ENCODE measurements at regions not wholly inside any gene's neighbourhood (a gene's known extent, or its start where the extent isn't known, plus 50 kb on each side); places are given as distances from the start of the nearest gene placed in this dataset.
A peak's percentile ranks its signal among the peaks of the same experiment; 100 is the strongest.
"Not testable (repeated sequence)": the region's sequence is repeated elsewhere in the genome, so short reads cannot be mapped to it uniquely, and the experiment has no call there.

DNA sequence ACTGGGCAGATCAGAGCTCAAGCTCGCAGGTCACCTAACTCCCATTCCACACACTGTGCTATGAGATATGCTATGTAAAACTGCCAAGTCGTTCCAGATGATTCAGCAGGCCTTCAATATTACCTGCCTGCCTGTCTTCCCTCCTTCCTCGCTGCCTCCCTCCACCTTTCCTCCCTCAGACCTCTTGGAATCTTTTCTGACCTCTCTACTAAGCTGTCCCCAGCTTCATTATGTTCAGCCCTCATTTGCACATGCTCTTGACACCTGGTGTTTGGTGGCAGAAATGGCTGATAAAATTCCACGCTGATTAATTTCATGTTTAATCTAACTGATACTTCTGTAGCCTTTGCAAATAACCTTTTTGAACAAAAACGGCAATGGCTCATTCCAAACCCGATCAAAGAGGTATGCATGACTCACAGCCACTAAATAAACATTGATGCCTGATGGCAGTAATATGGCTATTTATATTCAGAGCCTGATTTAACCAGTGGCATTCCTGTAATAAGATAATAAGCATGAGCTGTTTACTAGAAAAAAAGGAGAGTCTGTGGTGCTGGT, 130.8 kb upstream of the EGLN3 start:
- DNase-seq: no peak

DNA sequence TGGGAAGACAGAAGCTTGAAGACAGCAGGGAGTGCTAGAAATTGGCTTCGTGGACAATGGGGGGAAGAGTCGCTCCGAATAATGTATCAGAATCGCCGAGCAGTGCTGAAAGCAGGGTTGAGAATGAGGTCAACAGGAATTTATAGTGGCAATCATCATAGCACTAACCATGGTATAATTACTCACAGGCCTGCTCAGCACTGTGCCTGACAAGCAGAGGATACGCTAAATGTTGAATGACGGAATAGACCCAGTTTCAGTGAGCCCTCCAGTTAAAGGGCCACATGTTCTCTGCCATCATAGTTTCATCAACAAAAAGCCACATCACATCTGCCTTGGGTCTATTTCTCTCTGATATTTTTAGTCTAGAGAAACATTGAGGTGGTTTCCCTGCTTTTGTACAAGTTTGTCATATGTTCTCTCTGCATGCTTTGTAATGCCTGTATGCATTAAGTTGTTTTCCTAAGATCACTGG, 130.3 kb upstream of the EGLN3 start:
- DNase-seq: no peak

DNA sequence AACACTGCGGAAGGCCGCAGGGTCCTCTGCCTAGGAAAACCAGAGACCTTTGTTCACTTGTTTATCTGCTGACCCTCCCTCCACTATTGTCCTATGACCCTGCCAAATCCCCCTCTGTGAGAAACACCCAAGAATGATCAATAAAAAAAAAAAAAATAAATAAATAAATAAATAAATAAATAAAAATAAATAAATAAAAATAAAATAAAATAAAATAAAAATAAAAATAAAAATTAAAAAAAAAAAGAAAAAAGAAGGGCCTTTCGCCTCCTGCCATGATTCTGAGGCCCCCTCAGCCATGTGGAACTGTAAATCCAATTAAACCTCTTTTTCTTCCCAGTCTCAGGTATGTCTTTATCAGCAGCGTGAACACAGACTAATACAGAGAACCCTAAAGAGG, 128.8 kb upstream of the EGLN3 start:
- not testable (repeated sequence) for DNase-seq

- no peak for DNase-seq
Measured at GRCh38 chr14:34078117-34078743, 127.4 kb upstream of the EGLN3 start.

- DNase-seq: no peak
Measured at GRCh38 chr14:34075826-34076225, 125.0 kb upstream of the EGLN3 start.

GRCh38 chr14:34075042-34075744, 124.3 kb upstream of the EGLN3 start:
- DNase-seq: no peak

GRCh38 chr14:34072921-34073320, 122.0 kb upstream of the EGLN3 start:
- DNase-seq: no peak

DNA sequence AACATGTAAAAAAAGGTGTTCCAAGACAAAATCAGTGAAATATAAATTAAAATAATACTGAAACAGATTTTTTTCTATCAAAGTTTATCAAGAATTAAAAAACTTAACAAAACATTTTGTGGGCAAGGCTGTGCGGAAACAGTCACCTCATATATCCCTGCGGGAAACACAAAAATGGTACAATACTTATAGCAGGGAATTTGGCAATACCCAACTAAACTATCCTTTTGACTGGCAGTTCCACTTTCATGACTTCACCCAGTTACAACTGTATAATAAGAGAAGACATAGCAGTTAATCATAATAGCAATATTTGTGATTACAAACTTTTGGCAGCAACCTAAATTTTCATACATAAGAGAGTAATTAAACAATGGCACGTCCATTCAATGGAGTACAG, 121.5 kb upstream of the EGLN3 start:
- DNase-seq: no peak

DNA sequence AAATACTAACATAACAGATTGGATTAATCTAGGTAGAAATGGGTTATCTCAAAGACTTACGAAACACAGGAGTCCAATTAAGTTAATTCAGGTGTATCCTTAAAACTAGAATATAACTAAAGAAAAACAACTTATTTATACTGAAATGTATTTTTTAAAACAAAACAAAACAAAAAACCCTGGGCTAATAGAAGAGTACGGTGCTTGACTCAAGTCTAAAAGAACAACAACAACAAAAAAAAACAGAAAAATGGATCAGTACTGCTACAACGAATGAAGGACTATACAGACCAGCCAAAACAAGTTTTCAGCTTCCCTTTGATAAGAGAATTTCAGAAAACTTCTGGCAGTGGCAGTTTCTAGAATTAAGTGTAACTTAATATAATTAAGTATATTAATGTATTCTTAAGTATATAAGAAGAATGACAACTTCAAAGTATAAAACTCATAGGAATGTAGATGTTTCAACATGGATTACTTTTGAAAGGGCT, 120.1 kb upstream of the EGLN3 start:
- DNase-seq: no peak

DNA sequence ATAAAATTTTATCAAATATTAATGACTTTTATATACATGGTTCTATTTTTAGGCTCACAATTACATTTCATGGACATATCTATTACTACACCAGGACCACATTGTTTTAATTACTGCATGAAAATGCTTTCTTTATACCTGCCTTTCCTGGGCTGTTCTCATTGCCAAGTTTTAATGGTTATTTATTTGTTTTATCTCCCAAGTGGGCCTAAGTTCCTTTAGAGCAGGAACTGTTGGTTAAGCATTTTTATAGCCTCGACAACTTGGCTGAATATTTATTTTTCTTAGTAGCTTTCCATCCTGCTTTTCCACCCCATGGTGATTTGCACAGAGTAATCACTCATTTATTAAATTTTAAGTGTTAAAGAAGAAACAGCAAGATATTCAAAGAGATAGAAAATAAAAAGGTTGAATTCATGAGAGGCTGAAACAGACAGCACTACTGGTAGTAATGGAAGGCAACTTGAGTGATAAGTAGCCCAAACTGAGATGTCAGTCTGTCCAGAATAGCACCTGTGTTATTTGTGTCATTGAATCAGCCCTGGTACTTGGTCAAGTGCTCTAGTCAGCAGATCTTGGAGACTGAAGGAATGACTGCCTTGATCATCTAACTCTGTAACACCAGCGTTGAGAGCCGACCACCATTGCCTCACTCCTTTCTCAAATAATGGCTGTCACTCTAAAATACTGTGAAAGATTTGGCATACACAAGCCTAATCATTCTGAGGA, 119.1 kb upstream of the EGLN3 start:
- DNase-seq: no peak

DNA sequence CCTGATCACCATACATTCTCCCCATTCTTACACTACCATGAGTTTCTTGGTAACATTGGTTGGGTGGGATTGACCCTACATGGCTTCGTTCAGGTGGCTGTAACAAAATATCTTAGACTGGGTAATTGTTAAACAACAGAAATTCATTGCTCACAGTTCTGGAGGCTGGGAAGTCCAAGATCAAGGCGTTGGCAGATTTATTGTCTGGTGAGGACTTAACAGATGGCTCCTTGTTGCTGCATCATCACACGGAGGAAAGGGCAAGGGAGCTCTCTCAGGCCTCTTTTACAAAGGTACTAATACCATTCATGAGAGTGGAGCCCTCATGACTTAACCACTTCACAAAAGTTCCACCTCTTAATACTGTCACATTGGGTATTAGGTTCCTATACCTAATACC, 116.7 kb upstream of the EGLN3 start:
- DNase-seq: no peak

DNA sequence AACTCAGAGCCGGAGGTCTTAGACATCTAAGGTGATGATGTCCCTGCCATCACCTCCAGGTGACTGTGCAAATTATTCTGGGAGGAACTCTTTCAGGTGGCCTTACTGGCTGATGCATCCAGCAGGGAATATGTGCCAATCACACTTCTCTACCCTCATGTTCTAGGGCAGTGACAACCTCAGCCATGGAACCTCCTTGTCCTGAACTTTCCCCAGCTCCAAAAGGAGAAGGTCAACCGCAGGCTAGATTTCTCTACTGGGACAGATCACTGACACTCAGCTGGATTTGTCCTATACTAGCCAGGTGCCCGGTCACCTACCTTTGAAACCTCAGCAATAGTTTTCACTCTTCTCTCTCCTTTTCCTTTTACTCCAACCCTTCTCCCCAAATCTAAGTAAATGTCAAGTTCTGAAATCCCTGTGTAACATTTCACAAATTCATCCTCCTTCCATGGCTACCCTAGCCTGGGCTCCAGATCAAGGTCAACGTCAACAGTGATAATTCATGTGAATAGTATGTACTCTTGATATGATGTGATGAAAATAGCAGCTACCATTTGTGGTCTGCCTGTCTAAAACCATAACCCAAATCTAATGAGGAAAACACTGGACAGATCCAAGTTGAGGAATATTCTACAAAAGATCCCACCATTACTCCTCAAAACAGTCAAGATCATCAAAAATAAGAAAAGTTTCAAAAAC, 115.0 kb upstream of the EGLN3 start:
- no peak for DNase-seq

- no peak for DNase-seq
Measured at GRCh38 chr14:34065236-34065635, 114.4 kb upstream of the EGLN3 start.

DNA sequence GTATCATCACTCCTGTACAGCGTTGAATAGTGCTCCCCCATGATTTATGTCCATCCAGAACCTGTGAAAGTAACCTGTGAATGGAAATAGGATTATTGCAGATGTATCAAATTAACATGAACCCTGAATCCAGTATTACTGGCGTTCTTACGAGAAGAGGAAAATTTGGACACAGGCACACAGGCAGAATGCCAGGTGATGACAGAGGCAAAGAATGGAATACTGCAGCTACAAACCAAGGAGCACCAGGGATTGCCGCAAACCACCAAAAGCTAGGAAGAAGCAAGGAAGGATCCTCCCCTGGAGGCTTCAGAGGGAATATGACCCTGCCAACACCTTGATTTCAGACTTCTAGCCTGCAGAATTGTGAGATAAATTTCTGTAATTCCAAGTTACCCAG, 113.5 kb upstream of the EGLN3 start:
- DNase-seq: no peak

- DNase-seq: no peak
Measured at GRCh38 chr14:34063470-34064164, 112.7 kb upstream of the EGLN3 start.

- no peak for DNase-seq
Measured at GRCh38 chr14:34063042-34063441, 112.2 kb upstream of the EGLN3 start.

GRCh38 chr14:34062353-34062973, 111.6 kb upstream of the EGLN3 start:
- no peak for DNase-seq

DNA sequence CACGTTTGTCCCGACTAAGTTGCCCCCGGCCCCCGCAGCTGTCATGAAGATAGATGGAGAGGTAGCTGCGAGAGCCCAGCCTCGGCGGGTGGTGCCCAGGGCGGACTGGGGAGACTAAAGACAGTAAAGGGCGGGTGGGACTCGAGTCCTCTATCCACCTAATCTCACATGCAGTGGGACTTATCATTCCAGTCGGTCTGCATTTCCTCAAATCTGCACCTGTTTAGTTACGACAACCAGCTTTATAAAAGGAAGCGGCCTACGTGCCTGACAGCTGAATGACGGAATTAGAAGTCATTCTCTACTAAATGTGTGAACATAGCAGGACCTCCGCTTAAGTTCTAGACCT, 109.8 kb upstream of the EGLN3 start:
- DNase-seq: no peak

DNA sequence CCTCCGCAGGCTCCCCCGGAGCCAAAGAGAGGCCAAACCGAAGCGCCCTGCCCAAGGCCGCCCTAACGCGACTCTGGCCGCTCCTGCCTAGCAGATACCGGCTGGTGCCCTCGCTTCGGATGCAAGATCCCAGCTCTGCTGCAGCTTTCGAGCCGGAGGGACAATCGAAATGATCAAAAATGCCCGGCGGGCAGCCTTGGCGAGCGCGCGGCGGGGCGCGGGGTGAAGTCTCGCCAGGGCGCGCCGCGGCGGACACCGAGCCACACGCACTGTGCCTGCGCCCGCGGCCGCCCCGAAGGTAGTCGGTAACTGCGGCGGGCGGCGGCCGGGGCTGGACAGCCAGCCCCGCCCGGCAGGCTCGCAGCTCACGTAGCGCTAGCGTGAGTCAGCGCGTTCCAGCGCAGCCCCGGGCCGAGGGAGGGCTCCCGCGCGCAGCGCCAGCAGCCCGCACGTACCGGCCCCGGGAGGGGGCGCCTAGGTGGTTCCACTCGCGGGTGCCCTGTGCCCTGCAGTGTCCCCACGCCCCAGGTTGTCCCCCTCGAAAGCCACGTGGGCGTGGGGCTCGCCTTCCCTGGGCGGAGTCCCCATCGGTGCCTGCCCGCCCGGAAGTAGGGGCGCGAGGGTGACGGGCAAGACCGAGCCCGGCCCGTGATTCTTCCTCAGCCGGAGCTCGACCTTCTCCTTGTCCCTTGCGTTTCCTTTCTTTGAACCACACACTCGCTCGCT, 109.2 kb upstream of the EGLN3 start:
- DNase-seq: peak; percentile 67

DNA sequence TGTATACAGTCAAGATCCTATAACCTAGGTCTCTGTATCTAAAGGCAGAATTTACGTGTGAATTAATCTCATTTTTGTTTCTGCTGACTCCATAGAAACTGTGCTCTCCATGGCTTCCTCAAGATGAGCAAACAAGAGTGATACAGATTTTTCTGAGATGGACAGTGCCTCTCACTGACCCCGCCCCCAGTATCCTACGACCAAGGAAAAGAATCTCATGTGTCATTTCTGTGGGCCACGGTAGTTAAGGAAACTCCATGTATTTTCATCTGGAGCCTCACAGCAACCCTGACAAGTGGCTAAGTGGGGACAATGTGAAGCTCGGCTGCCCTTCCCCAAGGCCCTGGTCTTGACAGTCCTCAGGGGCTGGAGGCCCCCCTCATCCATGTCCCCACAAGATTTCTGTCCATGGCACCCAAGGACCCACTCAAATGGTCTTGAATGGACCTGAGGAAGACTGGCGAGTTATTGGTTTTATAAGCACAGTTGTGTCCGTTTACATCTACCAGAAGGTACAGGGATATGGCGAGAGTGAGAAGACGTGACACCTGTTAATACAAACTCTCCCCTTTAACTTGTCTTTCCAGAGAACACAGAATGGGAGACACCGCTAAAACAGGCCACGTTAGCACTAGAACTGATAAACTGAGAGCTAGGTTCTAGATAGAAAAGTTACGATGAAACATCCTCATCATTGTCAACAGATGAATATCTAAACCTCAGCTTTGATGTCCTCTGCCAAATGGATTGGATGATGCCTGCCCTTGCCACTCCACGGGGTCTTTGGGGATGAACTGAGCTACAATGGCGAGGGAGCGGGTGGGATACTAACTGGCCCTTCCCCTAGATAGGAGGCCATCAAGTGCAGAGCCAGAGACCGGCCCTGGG, 108.4 kb upstream of the EGLN3 start:
- DNase-seq: no peak
